ENCODE measurements at regions not wholly inside any gene's neighbourhood (a gene's known extent, or its start where the extent isn't known, plus 50 kb on each side); places are given as distances from the start of the nearest gene placed in this dataset.

GRCh38 chr9:16157216-16157615, 604.4 kb downstream of the CCDC171 start:
- no peak for TF ChIP-seq FOXA1 (IDR thresholded peaks at IDR 0.05; ENCODE audit: borderline replicate concordance)
- TF ChIP-seq POLR2A (conservative IDR thresholded peaks at IDR 0.05) = no peak
- TF ChIP-seq GABPA (tag; conservative IDR thresholded peaks at IDR 0.05; ENCODE audit: low read depth) = no peak
- no peak for TF ChIP-seq SMAD1 (IDR thresholded peaks at IDR 0.05; ENCODE audit: low read depth, low read length, partially characterized antibody)
- no peak for TF ChIP-seq CHD7 (IDR thresholded peaks at IDR 0.05; ENCODE audit: low read depth, low read length)

All from K562 (cell line).